ENCODE measurements at regions not wholly inside any gene's neighbourhood (a gene's known extent, or its start where the extent isn't known, plus 50 kb on each side); places are given as distances from the start of the nearest gene placed in this dataset.

DNA sequence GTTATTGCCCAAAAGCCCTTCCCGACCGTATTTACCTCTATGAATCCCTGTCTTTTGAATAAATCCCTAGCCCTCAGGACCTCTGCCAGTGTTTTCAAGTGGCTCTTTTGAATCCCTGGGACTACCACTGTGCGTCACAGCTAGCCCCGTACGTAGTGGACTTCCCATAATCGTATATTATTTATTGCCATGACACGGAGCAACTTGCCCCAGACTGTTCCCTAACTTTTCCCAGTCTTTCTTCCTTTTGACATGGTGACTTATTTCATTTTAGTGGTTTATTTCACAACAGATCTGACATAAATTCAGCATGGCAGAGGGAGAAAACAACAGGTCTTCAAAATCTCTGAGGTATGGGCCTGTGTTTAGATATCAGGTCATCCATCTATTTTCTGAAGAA, 318.6 kb upstream of the KLF6 start:
- TF ChIP-seq, protein P1, sequence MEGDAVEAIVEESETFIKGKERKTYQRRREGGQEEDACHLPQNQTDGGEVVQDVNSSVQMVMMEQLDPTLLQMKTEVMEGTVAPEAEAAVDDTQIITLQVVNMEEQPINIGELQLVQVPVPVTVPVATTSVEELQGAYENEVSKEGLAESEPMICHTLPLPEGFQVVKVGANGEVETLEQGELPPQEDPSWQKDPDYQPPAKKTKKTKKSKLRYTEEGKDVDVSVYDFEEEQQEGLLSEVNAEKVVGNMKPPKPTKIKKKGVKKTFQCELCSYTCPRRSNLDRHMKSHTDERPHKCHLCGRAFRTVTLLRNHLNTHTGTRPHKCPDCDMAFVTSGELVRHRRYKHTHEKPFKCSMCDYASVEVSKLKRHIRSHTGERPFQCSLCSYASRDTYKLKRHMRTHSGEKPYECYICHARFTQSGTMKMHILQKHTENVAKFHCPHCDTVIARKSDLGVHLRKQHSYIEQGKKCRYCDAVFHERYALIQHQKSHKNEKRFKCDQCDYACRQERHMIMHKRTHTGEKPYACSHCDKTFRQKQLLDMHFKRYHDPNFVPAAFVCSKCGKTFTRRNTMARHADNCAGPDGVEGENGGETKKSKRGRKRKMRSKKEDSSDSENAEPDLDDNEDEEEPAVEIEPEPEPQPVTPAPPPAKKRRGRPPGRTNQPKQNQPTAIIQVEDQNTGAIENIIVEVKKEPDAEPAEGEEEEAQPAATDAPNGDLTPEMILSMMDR (IDR thresholded peaks at IDR 0.05) = no peak
- no peak for DNase-seq (ENCODE audit: low spot score)

DNA sequence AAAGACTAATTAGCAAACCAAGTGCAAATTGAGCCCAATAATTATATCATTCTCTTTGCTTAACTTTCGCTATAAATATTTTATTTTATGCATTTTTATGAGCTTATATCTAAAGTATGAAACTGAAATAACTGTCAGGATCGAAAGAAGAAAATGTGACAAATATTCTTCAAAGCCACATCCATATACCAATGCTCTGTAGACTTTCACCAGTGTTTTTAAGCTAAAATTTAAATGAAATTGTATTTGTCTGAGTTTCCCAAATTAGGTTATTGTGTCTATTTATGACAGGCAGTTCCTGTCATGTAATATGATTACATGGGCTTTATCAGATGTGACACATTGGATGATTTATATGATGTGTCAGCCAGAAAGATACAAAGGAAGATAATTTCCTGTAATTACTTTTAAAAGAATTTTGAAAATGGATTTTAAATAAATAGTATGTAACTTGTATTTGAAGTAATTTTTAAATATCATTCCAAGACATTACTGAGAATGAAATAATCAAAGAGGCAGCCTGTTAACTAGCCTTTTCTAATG, 317.9 kb upstream of the KLF6 start:
- Histone ChIP-seq H3K4me1 (no peaks in the 10 kb centered on the region), H3K4me3 (no peak overlapping the region), H3K27ac (no peak overlapping the region), H3K36me3 (no peaks in the 10 kb centered on the region), H3K9me3 (no peaks in the 10 kb centered on the region), H3K27me3 (no peaks in the 10 kb centered on the region)
- no peak for DNase-seq (ENCODE audit: low spot score)
- TF ChIP-seq, protein P1 (IDR thresholded peaks at IDR 0.05) = no peak

More for the DNA sequence above, 318.6 kb upstream of the KLF6 start:
- Histone ChIP-seq H3K27ac (no peak overlapping the region), H3K36me3 (no peaks in the 10 kb centered on the region), H3K9me3 (no peaks in the 10 kb centered on the region), H3K4me3 (no peak overlapping the region), H3K4me1 (no peaks in the 10 kb centered on the region), H3K27me3 (no peaks in the 10 kb centered on the region)

DNA sequence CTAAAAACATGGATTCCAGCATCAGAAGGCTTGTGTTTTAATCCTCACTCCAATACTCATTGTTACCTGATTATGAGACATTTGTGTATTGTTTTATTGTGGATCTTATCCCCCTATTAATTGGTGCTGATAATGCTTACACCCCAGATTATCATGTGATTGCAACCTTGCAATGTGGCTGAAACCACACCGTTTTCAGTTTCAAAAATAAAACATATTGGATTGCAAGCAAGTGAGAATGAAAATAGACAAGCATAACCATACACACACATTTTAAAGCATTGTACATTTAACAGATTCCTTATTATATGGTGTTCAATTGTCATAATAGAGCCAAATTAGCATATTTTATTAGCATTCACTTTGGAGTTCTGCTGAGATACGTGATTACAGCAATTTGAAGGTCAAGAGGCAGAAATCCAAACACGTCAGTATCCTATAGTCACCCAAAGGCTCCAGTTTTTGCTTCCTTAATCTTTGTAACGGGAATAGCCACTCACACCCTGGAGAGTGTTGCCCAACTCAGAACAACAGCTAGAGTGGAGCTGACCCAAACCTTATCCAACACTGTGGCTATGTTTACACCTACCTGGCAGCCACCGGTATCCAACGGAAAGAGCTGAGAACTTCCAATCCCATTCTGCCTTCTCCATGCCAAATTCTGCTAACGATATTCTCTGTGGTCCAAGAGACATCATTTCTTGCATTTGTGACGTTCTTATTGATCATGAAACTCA, 317.1 kb upstream of the KLF6 start:
- no peaks in the 10 kb centered on the region for H3K36me3 ChIP-seq
- DNase-seq (ENCODE audit: low spot score) = no peak
- TF ChIP-seq, protein P1 (IDR thresholded peaks at IDR 0.05) = no peak
- no peak overlapping the region for H3K4me3 ChIP-seq
- H3K27me3 ChIP-seq = no peaks in the 10 kb centered on the region
- no peak overlapping the region for H3K27ac ChIP-seq
- no peaks in the 10 kb centered on the region for H3K4me1 ChIP-seq
- no peaks in the 10 kb centered on the region for H3K9me3 ChIP-seq

DNA sequence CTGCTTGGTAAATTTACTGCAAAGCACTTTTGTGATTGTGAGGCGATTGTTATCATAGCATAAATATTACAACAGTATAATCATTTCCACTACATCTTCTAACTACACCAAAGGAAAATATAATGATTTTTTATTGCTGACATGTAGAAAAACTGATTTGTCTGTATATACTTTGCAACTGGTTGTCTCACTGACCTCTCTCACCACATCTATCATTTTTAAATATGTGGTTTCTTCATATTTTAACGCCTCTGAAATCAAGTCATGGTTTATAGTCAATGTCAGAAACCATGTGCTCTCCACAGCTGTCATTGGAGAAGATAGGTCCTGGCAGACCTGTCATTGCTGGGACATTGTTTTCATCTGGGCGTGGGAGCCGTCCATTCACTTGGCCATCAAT, 315.4 kb upstream of the KLF6 start:
- H3K27ac ChIP-seq = no peak overlapping the region
- no peak for DNase-seq (ENCODE audit: low spot score)
- TF ChIP-seq, protein P1 (IDR thresholded peaks at IDR 0.05) = no peak
- no peak overlapping the region for H3K4me3 ChIP-seq
- no peaks in the 10 kb centered on the region for H3K4me1 ChIP-seq
- H3K9me3 ChIP-seq = no peaks in the 10 kb centered on the region
- no peaks in the 10 kb centered on the region for H3K27me3 ChIP-seq
- H3K36me3 ChIP-seq = no peaks in the 10 kb centered on the region

DNA sequence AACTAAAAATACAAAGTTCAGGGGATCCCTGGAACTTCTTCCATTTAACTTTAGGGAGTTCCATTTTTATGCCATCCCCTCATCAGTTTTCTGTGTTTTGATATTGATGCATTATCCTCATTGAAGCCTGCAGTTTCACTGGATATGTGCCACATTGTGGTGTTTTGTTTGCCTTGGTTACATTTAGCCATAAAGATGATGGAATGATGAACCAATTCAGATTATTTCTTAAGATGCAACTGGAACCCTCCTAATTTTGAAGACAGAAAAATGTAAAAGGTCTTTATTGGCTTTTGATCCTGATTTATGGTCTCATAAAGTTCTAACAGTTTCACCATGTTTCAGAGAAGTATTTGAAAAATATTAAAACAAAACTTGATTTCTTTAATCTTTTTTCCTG, 314.2 kb upstream of the KLF6 start:
- Histone ChIP-seq H3K4me1 (no peaks in the 10 kb centered on the region), H3K4me3 (no peak overlapping the region), H3K36me3 (no peaks in the 10 kb centered on the region), H3K27me3 (no peaks in the 10 kb centered on the region), H3K27ac (no peak overlapping the region), H3K9me3 (no peaks in the 10 kb centered on the region)
- TF ChIP-seq, protein P1 (IDR thresholded peaks at IDR 0.05) = no peak
- DNase-seq (ENCODE audit: low spot score) = no peak

All from right atrium auricular region (tissue), 2 donors.